HEK293 (cell line): ENCODE measurements at regions not wholly inside any gene's neighbourhood (a gene's known extent, or its start where the extent isn't known, plus 50 kb on each side); places are given as distances from the start of the nearest gene placed in this dataset.

Experiments used
- CTCF ChIA-PET: fragments of 350-600 bp; formaldehyde crosslinking; extraction: SDS; loops from one replicate; lab custom pipeline; 2021; ENCODE audit warnings: antibody characterized with exemption; lab: Yijun Ruan, JAX
- POLR2A ChIA-PET: fragments of 300-600 bp; formaldehyde crosslinking; extraction: SDS; loops from one replicate; lab custom pipeline; 2020; ENCODE audit warnings: antibody characterized with exemption, inconsistent platforms; lab: Yijun Ruan, JAX
- H3K27ac ChIP-seq: fragments of 200-500 bp; sonication (Bioruptor generic); 2 replicates; pipeline ENCODE4 v1.5.1; 2014; ENCODE audit warnings: low read depth, low read length, control low read depth, inconsistent platforms; ENCODE audit errors: extremely low read depth
- H3K36me3 ChIP-seq, 2 experiments: fragments of 200-500 bp in 1 of 2; sonication (Bioruptor generic) in 1 of 2; 1 replicate in 1 of 2; 2 replicates in 1 of 2; pipeline ENCODE4 v1.5.1; 2014 to 2017; ENCODE audit warnings: inconsistent platforms in 2 of 2, low read length in 2 of 2; ENCODE audit not compliant: control insufficient read depth in 2 of 2, insufficient read depth in 1 of 2
- H3K4me1 ChIP-seq: fragments of 200-500 bp; sonication (Bioruptor generic); 2 replicates; pipeline ENCODE4 v1.5.1; 2014; ENCODE audit warnings: mild to moderate bottlenecking, low read length, inconsistent platforms; ENCODE audit not compliant: control insufficient read depth, insufficient read depth
- H3K4me3 ChIP-seq: 2 replicates; pipeline ENCODE4 v1.5.1; 2011; ENCODE audit warnings: low read depth, mild to moderate bottlenecking, control low read depth, low read length, moderate library complexity
- H3K9me3 ChIP-seq: fragments of 200-500 bp; sonication (Bioruptor generic); 2 replicates; pipeline ENCODE4 v1.5.1; 2014; ENCODE audit warnings: low read depth, low read length, inconsistent platforms; ENCODE audit not compliant: control insufficient read depth, insufficient read depth
- HOXC10 ChIP-seq: sonication (generic); formaldehyde crosslinking; IDR thresholded peaks from 2 replicates; pipeline ENCODE4 v1.8.1; 2023; ENCODE audit warnings: mild to moderate bottlenecking, missing genetic modification reagents
- KLF10 ChIP-seq: fragments of 450-650 bp; IDR thresholded peaks from 2 replicates; pipeline ENCODE4 v1.5.1; 2018; ENCODE audit warnings: missing biosample characterization, mild to moderate bottlenecking, missing genetic modification characterization
- KLF7 ChIP-seq: fragments of 450-650 bp; formaldehyde crosslinking; IDR thresholded peaks from 2 replicates; pipeline ENCODE4 v1.5.1; 2016; ENCODE audit warnings: missing biosample characterization, missing genetic modification characterization, borderline replicate concordance
- KLF9 ChIP-seq: fragments of 450-650 bp; formaldehyde crosslinking; IDR thresholded peaks from 2 replicates; pipeline ENCODE4 v1.5.1; 2016; ENCODE audit warnings: missing biosample characterization, missing genetic modification characterization, low read depth
- OVOL3 ChIP-seq: fragments of 450-650 bp; formaldehyde crosslinking; IDR thresholded peaks from 2 replicates; pipeline ENCODE4 v1.5.1; 2016; ENCODE audit warnings: missing biosample characterization, missing genetic modification characterization
- PRDM10 ChIP-seq: fragments of 450-650 bp; formaldehyde crosslinking; IDR thresholded peaks from 2 replicates; pipeline ENCODE4 v1.5.1; 2016; ENCODE audit warnings: missing biosample characterization, missing genetic modification characterization
- REST ChIP-seq: fragments of 450-650 bp; formaldehyde crosslinking; IDR thresholded peaks from 2 replicates; pipeline ENCODE4 v1.5.1; 2016; ENCODE audit warnings: missing biosample characterization, missing genetic modification characterization
- SETDB1 ChIP-seq: IDR thresholded peaks from one replicate; pipeline ENCODE4 v1.6.1; 2017; ENCODE audit warnings: mild to moderate bottlenecking, low read length, moderate library complexity, mixed read lengths; ENCODE audit not compliant: insufficient read length
- SP2 ChIP-seq: fragments of 450-650 bp; formaldehyde crosslinking; IDR thresholded peaks from 2 replicates; pipeline ENCODE4 v1.5.1; 2016; ENCODE audit warnings: missing biosample characterization, missing genetic modification characterization
- ZBTB26 ChIP-seq: fragments of 450-650 bp; formaldehyde crosslinking; optimal IDR thresholded peaks from 2 replicates; pipeline ENCODE3; 2016; ENCODE audit warnings: missing biosample characterization, mild to moderate bottlenecking, missing genetic modification characterization
- ZBTB44 ChIP-seq: fragments of 450-650 bp; IDR thresholded peaks from 2 replicates; pipeline ENCODE4 v1.5.1; 2018; ENCODE audit warnings: missing biosample characterization, mild to moderate bottlenecking, missing genetic modification characterization
- ZBTB8A ChIP-seq: fragments of 450-650 bp; formaldehyde crosslinking; IDR thresholded peaks from 2 replicates; pipeline ENCODE4 v1.5.1; 2016; ENCODE audit warnings: missing biosample characterization, missing genetic modification characterization
- ZFP41 ChIP-seq: fragments of 450-650 bp; formaldehyde crosslinking; IDR thresholded peaks from 2 replicates; pipeline ENCODE4 v1.5.1; 2016; ENCODE audit warnings: missing biosample characterization, missing genetic modification characterization, borderline replicate concordance
- ZNF10 ChIP-seq: fragments of 450-650 bp; formaldehyde crosslinking; IDR thresholded peaks from 2 replicates; pipeline ENCODE4 v1.5.1; 2017; ENCODE audit warnings: missing biosample characterization, missing genetic modification characterization
- ZNF211 ChIP-seq: fragments of 450-650 bp; formaldehyde crosslinking; IDR thresholded peaks from 2 replicates; pipeline ENCODE4 v1.5.1; 2016; ENCODE audit warnings: low read depth, missing biosample characterization, missing genetic modification characterization
- ZNF302 ChIP-seq: fragments of 450-650 bp; formaldehyde crosslinking; IDR thresholded peaks from 2 replicates; pipeline ENCODE4 v1.5.1; 2016; ENCODE audit warnings: missing biosample characterization, missing genetic modification characterization, low read depth
- ZNF324 ChIP-seq: fragments of 450-650 bp; formaldehyde crosslinking; IDR thresholded peaks from 2 replicates; pipeline ENCODE4 v1.5.1; 2016; ENCODE audit warnings: missing biosample characterization, missing genetic modification characterization
- ZNF423 ChIP-seq: fragments of 450-650 bp; formaldehyde crosslinking; IDR thresholded peaks from 2 replicates; pipeline ENCODE4 v1.5.1; 2016; ENCODE audit warnings: missing biosample characterization, missing genetic modification characterization
- ZNF433 ChIP-seq: fragments of 450-650 bp; formaldehyde crosslinking; IDR thresholded peaks from 2 replicates; pipeline ENCODE4 v1.5.1; 2016; ENCODE audit warnings: missing biosample characterization, missing genetic modification characterization, low read depth
- ZNF571 ChIP-seq: fragments of 450-650 bp; formaldehyde crosslinking; IDR thresholded peaks from 2 replicates; pipeline ENCODE4 v1.5.0; 2017; ENCODE audit warnings: missing biosample characterization, missing genetic modification characterization
- ZNF621 ChIP-seq: fragments of 450-650 bp; formaldehyde crosslinking; IDR thresholded peaks from 2 replicates; pipeline ENCODE4 v1.5.1; 2017; ENCODE audit warnings: missing biosample characterization, missing genetic modification characterization
- ZNF677 ChIP-seq: fragments of 450-650 bp; IDR thresholded peaks from 2 replicates; pipeline ENCODE4 v1.5.0; 2018; ENCODE audit warnings: missing biosample characterization, mild to moderate bottlenecking, missing genetic modification characterization, moderate library complexity
- ZNF692 ChIP-seq: fragments of 450-650 bp; formaldehyde crosslinking; IDR thresholded peaks from 2 replicates; pipeline ENCODE4 v1.5.1; 2016; ENCODE audit warnings: missing biosample characterization, missing genetic modification characterization
- ZNF785 ChIP-seq: fragments of 450-650 bp; formaldehyde crosslinking; IDR thresholded peaks from 2 replicates; pipeline ENCODE4 v1.5.1; 2016; ENCODE audit warnings: missing biosample characterization, missing genetic modification characterization

GRCh38 chr2:228474466-228474865 is 293.0 kb upstream of the SPHKAP start (continued):
- no peak for TF ChIP-seq ZFP41 (tag by site-specific recombination)
- TF ChIP-seq ZNF423, result no peak
- no peak for TF ChIP-seq ZNF677 (tag by site-specific recombination)
- TF ChIP-seq KLF7, result no peak
- TF ChIP-seq SP2 (tag by site-specific recombination), result no peak
- TF ChIP-seq ZBTB8A (tag by site-specific recombination), result no peak
- TF ChIP-seq ZNF621 (tag by site-specific recombination), result no peak

- Histone ChIP-seq H3K4me1 (no peaks in the 10 kb centered on the region), H3K36me3 (no peaks in the 10 kb centered on the region), H3K27ac (no peak overlapping the region), H3K9me3 (no peaks in the 10 kb centered on the region), H3K4me3 (no peak overlapping the region)
- ChIA-PET POLR2A (no interaction called here), CTCF (no interaction called here)
- TF ChIP-seq ZBTB44 (tag by site-specific recombination) (no peak), KLF10 (tag by site-specific recombination) (no peak), KLF9 (tag by site-specific recombination) (no peak)
These were observed 288.2 kb upstream of the SPHKAP start for GRCh38 chr2:228469721-228470120.

- H3K36me3 ChIP-seq, result no peaks in the 10 kb centered on the region
- H3K4me3 ChIP-seq, result no peak overlapping the region
- no peaks in the 10 kb centered on the region for H3K4me1 ChIP-seq
- H3K9me3 ChIP-seq, result no peaks in the 10 kb centered on the region
- H3K27ac ChIP-seq, result no peak overlapping the region
- no peak for TF ChIP-seq ZNF571 (tag by site-specific recombination)
- no peak for TF ChIP-seq ZNF785 (tag by site-specific recombination)
- TF ChIP-seq ZNF10 (tag by site-specific recombination), result no peak
- TF ChIP-seq ZNF621 (tag by site-specific recombination), result no peak
- TF ChIP-seq ZNF433 (tag by site-specific recombination), result no peak
- no peak for TF ChIP-seq ZNF211
- TF ChIP-seq OVOL3 (tag by site-specific recombination), result no peak
- no peak for TF ChIP-seq REST (tag by site-specific recombination)
- no peak for TF ChIP-seq ZNF692 (tag by site-specific recombination)
- no peak for TF ChIP-seq ZNF324
- no peak for TF ChIP-seq PRDM10 (tag by site-specific recombination)
- no peak for TF ChIP-seq SETDB1
- no peak for TF ChIP-seq HOXC10 (CRISPR knock-in tag)
- TF ChIP-seq ZNF302 (tag by site-specific recombination), result no peak
- TF ChIP-seq ZBTB26 (tag by site-specific recombination), result no peak
- TF ChIP-seq ZNF677 (tag by site-specific recombination), result no peak
- ChIA-PET POLR2A (no interaction called here), CTCF (no interaction called here)
These were observed 285.4 kb upstream of the SPHKAP start for GRCh38 chr2:228466851-228467250.
